GM19238 (cell line): ENCODE measurements at regions not wholly inside any gene's neighbourhood (a gene's known extent, or its start where the extent isn't known, plus 50 kb on each side); places are given as distances from the start of the nearest gene placed in this dataset.

ENCODE experiments used
- DNase-seq: peaks from one replicate; pipeline ENCODE4 v3.0.0; 2011; ENCODE audit warnings: low spot score; ENCODE audit not compliant: insufficient read length

DNA sequence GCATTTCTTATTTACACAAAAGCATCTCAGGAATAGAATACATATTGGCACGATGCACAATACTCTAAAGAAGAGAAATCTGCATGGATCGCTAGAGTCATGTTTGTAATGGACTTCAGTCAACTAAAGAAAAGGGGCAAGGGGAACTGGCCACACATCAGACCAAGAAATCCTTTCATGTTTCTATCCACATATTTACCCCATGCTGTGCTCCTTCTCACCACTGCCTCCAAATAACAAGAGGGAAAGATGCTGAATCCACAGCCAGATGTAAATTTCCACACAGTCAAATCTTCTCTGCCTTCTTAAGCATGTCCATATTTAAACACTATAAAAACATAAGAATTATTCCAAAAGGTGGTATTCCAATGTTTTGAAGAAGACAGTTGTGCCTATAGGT, 67.6 kb downstream of the COX18 start:
- no peak for DNase-seq

DNA sequence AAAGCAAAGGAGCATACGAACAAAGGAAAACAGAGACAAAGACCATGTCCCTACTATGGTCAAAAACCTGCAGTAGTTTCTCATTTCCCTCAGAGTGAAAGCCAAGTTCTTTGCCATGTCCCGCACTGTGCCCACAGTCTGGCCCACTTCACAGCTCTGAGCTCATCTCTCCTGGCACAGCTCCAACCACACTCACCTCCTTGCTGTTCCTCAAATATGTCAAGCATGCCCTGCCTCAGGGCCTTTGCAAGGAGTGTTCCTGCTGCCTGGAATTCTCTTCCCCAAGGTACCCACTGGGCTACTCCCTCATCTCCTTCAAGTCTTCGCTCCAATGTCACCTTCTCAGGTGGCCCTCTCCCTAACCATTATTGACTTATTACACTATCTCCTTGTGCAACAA, 72.1 kb downstream of the COX18 start:
- DNase-seq, result no peak

DNA sequence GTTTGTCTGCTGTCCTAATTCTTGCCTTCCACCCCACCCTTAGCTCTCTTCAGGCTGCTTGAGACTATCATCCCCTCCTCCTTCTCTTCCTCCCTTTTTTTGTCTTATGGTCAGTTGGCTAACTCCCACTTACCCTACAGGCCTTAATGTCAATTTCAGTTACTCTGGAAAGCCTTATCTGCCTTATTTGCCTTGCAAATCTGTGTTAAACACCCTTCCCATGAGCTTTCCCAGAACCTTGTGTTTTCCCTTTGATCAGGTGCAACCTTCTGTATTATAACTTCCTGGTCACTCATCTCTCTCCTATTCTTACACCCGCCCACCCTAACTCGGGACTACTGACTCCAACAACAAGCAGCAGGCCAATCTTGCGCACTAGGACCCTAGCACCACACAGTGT, 74.8 kb downstream of the COX18 start:
- DNase-seq, result no peak

DNA sequence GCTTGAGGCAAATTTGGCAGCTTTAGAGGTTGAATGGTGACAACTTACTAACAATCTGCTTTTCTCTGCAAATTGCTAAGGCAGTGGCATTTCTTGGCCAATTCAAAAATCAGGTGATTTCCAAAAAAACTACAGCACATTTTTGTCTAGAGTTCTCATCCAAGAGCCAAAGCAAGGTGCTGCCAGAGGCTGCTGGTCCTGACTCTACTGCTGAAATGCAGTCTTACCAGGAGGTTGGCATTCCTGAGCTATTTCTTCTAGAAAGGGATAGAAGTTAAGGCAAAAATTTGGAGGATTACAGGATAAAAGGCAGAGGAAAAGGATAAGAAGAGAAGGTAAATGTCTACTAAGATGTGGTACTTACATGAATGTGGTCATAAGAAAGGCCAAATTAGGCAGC, 75.6 kb downstream of the COX18 start:
- no peak for DNase-seq

DNA sequence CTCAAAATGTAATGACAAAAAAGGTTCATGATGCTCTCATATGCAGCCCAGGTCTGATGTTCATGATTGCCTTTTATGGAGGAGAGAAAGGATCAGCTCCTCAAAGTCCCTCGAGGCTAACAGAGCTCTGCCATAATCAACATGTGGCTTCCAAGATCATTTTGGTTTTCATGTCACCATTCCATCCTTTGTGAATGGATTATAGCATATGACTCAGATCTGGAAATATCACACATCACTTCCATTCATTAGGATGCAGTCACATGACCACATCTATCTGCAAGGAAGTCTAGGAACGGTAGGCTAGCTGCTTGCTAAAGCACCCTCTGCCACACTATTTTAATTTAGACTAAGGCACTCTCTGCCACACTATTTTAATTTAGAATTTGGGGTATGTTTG, 77.6 kb downstream of the COX18 start:
- DNase-seq, result no peak

DNA sequence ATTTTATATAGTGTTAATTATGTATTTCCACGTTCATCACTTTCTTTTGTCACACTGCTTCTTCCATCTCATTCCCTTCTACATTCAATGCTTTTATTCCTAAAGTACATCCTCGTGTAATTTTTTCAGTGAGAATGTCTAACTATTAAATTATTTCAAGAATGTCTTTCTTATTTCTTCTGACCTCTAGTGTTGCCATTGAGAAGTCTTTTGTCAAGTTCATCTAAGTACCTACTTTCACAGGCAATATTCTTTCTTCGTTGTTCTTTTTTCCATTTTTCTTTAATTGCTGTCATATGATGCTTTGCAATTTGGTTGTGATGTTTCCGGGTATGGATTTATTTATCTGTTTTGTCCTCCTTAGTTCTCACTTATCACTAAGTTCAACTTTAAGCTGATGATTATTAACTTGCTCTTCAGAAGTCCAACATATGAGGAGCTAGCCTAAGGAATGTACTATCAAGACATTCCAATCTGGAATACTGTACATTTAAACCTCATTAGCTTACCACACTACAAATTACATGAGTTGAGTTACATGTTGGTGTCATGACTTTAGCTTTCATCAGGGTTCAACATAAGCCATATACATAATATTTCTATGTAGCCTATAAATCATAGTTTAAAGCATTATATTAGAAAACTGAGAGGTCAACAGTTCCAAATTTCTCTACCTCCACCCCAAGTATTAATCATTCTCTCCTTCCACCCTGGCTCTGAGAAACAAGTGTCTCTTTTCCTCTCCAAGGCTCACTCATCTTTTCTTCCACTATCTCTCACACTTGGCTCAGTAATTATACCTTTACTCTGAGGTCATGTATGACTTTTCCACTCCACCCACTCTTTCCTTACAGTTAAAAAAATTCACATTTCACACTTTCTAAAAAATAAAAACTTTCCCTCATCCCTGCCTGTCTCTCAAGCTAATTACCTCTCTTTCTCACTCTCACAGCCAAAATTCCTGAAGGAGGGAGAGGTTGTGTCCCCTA, 81.5 kb downstream of the COX18 start:
- no peak for DNase-seq

DNA sequence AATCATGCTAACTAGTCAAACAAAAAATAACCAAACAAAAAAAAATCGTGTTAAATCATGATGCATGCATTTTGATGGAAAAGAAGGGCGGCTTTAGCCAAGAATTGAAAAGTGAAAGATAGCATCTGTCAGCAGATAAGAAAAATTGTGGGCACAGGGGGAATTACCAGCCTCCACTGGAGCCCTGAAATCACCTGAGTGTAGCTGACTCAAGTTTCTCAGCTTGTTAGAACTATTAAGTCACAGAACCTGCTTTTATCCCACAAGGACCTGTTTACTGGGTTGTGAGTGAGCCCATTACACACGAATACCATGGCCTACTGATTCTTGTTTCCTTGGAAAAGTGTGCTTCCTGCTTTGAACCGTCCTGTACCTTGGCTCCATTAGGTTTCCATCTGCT, 85.2 kb downstream of the COX18 start:
- DNase-seq, result no peak

DNA sequence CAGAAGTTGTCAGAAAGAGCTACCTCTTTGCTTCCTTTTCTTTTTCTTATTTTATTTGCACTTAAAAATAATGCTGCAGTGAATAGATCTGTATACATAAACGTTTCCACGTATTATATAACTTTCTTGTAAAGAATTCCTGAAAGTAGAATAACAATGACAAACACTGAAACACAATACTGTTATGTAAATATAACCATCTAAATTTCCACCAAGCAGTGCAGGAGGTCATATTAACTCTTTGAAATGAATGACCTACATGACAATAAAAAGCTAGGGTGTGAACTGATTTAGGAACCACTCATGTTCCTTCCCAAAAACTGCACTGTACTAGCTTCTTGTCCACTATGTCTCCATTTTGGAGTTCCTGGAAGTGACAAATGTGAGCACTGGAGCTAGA, 85.8 kb downstream of the COX18 start:
- DNase-seq, result no peak

DNA sequence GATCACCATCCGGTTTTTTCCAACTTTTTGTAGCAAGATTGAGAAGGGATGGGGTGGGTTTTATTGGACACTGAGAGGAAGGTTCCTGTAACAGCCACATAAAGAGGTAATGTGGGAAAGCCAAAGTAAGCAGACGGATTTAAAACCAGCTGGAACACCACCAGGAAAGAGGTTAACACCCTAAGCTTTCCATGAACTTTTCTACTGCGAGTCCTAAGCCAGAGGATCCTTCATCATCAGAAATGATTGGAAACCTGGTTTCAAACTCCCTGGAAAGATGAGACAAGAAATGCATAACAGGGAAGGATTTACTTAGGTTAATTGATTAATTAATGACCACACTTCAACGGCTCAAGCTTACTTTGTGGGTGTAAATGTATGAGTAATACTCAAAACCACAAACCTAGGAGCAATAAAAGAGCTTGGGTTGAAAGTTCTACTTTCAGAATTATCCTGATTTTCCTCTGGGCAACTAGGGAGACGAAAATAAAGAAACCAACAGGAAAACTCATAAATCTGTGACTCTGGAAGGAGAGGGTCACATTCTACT, 91.5 kb downstream of the COX18 start:
- no peak for DNase-seq

DNA sequence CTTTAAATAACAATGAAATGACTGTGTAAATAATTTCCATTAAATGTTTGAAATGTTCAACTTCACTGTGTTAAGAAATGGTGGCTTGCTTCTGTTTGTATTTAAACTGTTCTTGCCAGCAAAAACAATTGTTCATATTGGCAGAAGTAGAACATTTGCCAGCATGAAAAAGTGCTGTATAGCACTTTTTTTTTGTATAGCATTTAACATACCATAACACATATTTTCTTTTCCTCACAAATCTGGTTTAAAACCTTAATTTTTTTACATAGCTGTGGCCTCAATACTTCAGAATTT, 94.1 kb downstream of the COX18 start:
- DNase-seq, result no peak

DNA sequence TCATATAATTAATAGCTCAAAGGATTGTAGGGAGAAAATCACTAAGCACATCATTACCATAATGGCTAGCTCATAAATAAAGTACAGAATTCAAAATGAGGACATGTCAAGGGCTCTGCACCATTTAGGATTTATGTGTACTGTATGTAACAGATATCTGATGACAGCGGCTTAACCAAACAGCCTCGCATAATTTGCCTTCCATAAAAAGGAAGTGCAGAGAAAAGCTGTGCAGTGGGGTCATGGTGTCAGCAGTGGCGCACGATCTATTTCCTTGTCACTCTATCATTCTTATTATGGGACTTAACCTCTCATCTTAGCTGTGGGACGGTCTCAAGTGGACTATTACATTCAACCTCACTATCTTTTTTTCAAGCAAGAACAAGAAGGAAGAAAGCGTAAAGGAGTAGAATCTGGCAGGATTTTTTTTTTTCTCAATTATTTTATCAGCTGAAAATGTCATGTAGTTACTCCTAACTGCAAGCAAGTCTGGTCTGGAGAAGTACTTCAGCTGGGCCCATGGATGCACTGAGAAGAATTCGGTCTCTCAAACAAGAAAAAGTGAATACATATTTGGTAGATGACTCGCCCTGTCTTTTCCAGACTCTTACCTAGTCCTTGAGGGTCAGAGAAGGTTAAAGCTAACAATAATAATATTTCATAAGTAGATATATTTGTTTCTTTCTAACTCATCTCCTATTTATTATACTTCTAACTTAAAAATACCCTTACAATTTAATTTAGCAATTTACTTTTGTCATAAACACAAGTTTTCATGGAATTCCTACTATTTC, 94.6 kb downstream of the COX18 start:
- DNase-seq, result no peak

DNA sequence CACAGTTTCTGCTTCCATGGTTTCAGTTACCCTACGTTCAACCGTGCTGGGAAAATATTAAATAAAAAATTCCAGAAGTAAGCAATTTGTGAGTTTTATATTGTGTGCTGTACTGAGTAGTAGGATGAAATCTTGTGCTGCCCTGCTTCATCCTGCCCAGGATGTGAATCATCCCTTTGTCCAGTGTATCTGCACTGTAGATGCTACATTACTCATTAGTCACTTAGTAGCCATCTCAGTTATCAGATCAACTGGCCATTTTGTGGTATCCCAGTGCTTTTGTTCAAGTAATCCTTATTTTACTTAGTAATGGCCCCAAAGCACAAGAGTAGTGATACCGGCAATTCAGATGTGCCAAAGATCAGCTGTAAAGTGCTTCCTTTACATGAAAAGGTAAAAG, 97.9 kb downstream of the COX18 start:
- DNase-seq, result no peak

DNA sequence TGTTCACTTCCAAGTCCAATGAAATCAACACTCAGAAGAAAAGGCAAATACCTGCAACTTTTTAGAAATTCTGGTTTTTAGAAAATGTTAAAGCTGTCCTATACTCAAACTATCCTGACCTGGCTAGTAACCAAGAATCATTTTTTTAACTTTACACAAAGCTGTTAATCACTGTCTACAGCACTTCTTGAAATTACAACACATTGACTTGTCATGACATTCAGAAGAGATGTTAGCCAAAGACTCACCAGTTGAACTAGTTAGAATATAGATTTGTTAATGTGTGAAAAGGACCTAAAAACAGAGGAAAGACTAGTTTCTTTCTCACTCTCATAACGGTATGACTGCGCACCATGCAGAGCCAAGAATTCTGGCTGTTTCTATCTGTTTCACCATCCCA, 98.8 kb downstream of the COX18 start:
- DNase-seq, result no peak

DNA sequence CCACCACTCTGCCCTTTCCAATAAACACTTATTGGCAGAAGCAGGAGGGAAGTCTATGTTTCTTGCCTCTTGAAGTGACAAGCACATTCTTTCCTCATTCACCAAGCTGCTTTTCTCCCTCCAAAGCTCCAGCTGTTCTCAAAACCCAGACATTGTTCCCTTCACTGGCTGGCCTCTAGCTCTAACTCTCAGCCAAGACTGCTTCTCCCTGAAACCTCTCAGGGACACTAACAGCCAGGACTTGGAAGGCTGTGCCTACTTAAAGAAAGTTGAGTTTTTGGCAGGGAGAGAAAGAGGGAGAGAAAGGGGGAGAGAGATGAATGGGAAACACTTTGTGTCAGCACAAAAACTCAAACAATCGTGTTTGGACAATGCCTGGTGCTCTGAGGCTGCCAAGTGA, 99.5 kb downstream of the COX18 start:
- no peak for DNase-seq

DNA sequence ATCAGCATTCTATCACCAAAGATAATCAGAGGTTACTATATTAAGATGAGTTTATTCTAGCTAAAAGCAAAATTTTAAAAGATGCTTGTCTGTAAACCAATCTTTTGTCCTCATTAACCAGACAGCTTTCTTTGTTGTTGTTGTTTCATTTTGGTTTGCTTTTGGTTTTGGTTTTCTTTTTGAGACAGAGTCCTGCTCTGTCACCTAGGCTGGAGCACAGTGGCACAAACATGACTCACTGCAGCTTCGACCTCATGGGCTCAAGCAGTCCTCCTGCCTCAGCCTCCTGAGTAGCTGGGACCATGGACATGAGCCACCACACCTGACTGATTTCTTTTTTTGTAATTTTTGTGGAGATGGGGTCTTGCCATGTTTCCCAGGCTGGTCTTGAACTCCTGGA, 102.9 kb downstream of the COX18 start:
- no peak for DNase-seq

DNA sequence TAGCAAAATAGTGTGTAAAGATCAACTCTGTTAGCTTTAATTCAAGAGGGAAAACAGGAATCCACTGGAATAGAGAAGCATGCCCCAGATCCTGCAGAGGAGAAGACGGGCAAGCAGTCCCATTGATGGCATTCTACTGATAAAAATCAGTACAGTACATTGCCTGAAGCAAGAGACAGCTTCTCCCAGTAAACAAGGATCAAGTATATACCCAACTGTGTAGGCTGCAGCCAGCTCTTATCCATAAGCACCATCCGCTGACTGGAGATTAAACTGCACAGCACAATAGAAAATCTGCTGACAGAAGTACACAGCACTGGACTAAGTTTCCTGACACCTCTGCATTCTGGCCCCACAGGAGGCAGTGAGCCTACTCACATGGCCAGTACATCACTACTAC, 110.1 kb downstream of the COX18 start:
- no peak for DNase-seq

DNA sequence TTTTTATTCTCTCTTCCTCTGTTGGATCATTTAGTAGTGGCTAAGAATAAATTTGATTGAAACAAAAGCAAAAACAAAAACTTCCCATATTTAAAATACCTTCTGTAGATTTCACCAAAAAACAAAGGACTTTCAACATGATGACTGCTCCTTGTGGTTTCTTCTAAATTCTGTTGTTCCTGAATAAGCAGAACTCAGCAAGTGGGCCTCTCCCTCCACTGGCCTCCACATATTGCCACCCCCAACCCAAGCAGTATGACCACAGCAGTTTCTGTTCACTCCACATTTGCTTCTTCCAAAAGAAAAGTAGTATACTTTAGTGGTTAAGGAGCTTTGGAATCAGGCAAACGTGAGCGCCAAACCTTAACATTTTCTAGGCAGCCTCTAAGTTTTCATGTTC, 114.7 kb downstream of the COX18 start:
- no peak for DNase-seq

DNA sequence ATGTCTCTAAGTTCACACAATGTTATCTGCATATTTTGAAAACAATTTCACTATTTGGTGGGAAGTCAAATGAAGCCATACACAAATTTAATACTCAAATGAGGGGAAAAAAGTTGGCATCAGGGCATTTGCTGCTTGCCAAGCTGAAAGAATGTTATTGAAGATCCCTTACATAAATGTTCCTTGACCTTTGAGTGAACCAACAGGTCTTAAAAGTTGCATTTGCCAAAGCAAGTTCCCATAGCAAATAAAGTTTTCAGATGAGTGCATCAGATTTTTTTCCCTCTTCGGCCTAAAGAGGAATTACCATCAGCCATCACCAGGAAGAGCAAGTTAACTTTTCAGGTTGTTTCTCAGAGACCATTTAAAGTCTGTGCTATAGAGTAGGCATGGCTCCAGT, 115.9 kb downstream of the COX18 start:
- DNase-seq, result no peak

DNA sequence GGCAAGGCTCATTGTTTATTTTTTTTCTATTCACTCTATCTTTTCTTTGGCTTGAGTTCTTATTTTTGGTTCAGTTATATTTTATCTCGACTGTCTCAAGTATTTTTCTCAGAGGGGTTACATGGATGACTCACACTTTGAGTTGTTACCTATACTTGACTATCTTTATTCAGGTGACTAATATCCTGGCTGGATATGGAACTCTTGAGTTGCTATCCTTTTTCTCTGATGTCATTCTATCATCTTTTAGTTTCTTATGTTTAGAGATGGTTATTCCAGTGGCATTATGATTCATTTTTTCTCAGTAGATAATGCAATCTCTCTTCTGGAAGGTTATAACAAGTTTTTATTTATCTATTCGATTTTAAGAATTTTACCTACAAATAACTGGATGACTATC, 117.9 kb downstream of the COX18 start:
- no peak for DNase-seq

DNA sequence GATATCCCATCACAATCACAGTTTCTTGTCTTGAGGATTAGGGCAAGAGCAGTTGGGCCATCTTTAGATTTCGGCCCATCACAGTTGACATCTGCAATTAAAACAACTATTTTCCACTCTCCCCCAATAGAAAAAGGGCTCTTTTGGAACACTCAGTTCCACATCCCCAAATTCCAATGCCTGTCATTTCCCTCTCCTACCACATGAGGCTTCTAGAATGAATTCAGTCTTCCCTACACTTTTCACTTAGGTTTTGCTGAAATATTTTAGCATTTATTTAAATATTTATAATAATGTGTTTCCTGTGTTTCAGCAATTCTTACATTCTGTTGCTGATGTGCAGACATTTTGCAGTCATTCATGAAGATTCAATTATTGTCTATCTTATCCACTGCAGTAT, 118.4 kb downstream of the COX18 start:
- no peak for DNase-seq

DNA sequence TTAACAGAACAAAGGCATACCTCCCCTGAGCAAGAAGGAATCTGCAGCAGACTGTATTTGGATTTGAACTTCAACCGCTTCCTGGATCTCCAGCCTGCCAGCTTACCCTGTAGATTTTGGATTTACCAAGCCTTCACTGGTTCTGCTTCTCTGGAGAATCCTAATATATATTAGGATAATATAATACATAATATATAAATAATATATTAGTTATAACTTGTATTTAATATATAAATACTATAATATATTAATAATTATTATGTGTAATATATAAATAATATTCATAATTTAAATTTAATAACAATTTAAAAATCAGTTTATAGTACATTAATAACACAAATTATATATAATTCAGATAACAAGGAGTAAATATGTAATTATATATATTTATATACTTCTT, 121.4 kb downstream of the COX18 start:
- DNase-seq, result no peak

DNA sequence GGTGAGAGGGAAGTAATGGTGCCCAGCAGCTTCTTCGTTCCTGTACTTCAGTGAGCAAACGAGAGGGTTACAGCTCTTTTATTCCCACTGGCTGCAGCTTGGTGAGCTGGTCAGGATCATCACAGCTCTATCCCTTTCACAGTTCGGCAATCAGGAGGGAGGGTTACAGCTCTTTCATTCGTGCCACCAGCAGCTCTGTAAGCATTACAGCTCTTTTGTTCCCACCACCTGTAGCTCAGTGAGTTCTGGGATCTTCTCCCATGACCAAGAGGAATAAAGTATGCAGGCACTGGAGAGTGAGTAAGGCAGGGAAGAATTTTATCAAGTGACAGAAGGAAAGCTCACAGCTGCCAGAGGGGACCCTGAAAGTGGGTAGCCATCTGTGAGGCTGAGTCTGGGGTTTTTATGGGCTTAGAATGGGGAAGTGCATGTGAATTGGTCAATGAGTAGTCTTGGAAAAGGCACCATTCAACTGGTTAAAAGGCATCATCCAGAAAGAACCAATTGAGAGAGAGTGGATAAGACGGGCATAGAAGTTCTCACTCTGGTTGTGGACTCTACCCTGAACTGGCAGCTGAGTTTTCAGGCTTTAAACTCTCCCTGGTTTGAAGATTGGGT, 123.7 kb downstream of the COX18 start:
- DNase-seq, result no peak
